ENCODE measurements at regions not wholly inside any gene's neighbourhood (a gene's known extent, or its start where the extent isn't known, plus 50 kb on each side); places are given as distances from the start of the nearest gene placed in this dataset.

DNA sequence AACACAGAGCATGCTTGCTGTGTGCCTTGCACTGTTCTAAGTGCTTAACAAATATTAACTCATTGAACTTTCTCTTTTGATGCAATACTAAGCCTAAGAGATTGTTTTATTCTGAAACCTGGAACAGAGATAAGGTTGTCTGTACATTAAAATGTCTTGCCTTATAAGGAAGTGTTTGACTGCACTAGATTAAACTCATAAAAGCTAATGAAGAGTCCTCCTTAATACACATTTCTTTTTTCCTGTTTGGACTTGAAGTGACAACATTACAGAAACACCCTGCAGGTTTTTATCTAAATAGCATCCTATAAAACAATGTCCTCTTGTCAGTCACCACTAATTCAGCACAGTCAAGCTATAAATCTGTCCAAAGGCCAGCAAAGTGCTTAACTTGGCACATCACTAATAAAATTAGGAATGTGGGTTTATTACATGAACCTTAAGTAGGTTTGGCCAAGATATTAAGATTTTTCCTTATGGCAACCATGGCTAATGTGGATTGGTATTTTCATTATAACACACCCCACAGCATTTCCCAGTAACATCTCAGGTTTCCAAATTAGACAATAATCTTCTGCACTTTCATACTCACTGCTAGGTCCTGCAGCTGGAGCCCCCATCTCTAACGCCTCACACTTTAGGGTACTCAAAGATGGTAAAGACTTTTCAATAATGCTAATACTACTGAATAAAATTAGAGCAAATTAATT, 389.7 kb downstream of the LMO4 start:
- TF ChIP-seq POLR2A (IDR thresholded peaks at IDR 0.05) (no peak), POLR2AphosphoS5 (IDR thresholded peaks at IDR 0.05) (peak in 1 of 3 donors; percentile 45)
